GM23338 (cell line): ENCODE measurements at regions not wholly inside any gene's neighbourhood (a gene's known extent, or its start where the extent isn't known, plus 50 kb on each side); places are given as distances from the start of the nearest gene placed in this dataset.

ENCODE experiments used
- ATAC-seq: fragments of 200-7000 bp; cut with Tn5 transposase; 3 replicates; pipeline ENCODE4 v1.9.1; 2020
- DNase-seq: peaks from one replicate; pipeline ENCODE4 v3.0.0-alpha.2; 2015; ENCODE audit warnings: low spot score
- H2AFZ ChIP-seq: fragments of 200-600 bp; sonication (generic); 2 replicates; pipeline ENCODE4 v1.8.0; 2016; ENCODE audit warnings: antibody characterized with exemption, mild to moderate bottlenecking, moderate library complexity
- H3F3A ChIP-seq: fragments of 200-600 bp; sonication (generic); replicated peaks from 2 replicates; pipeline ENCODE4 v1.8.0; 2017; ENCODE audit warnings: antibody characterized with exemption, mixed run types, low read depth
- H3K27ac ChIP-seq: fragments of 200-600 bp; sonication (generic); 2 replicates; pipeline ENCODE4 v1.6.1; 2016; ENCODE audit warnings: low read depth
- H3K27me3 ChIP-seq: fragments of 200-600 bp; sonication (generic); 2 replicates; pipeline ENCODE4 v1.8.0; 2016; ENCODE audit warnings: mild to moderate bottlenecking, mixed run types, moderate library complexity; ENCODE audit not compliant: insufficient read depth
- H3K36me3 ChIP-seq: fragments of 200-600 bp; sonication (generic); 2 replicates; pipeline ENCODE4 v1.8.0; 2016; ENCODE audit warnings: mild to moderate bottlenecking; ENCODE audit not compliant: insufficient read depth
- H3K4me1 ChIP-seq: fragments of 200-600 bp; sonication (generic); 2 replicates; pipeline ENCODE4 v1.8.0; 2016; ENCODE audit warnings: mild to moderate bottlenecking, moderate library complexity; ENCODE audit not compliant: insufficient read depth
- H3K4me2 ChIP-seq: fragments of 200-600 bp; sonication (generic); 2 replicates; pipeline ENCODE4 v1.7.1; 2017; ENCODE audit warnings: mixed run types
- H3K4me3 ChIP-seq: fragments of 200-600 bp; sonication (generic); 2 replicates; pipeline ENCODE4 v1.6.1; 2016; ENCODE audit warnings: mixed run types
- H3K79me2 ChIP-seq: fragments of 200-600 bp; sonication (generic); replicated peaks from 2 replicates; pipeline ENCODE4 v1.8.0; 2017; ENCODE audit warnings: mild to moderate bottlenecking; ENCODE audit not compliant: insufficient read depth
- H3K9me2 ChIP-seq: fragments of 200-600 bp; sonication (generic); 2 replicates; pipeline ENCODE4 v1.8.0; 2017; ENCODE audit not compliant: insufficient read depth
- H4K20me1 ChIP-seq: fragments of 200-600 bp; sonication (generic); replicated peaks from 2 replicates; pipeline ENCODE4 v1.8.0; 2017; ENCODE audit warnings: mild to moderate bottlenecking; ENCODE audit not compliant: insufficient read depth
- H3K27ac Mint-ChIP-seq: 2 replicates; pipeline ENCODE4 v1.8.0; 2020; ENCODE audit warnings: inconsistent platforms, mild to moderate bottlenecking, moderate library complexity, mixed read lengths
- H3K27me3 Mint-ChIP-seq: 3 replicates; pipeline ENCODE4 v1.8.0; 2022; ENCODE audit warnings: low read depth, mild to moderate bottlenecking, moderate library complexity, mixed read lengths, inconsistent platforms; ENCODE audit not compliant: insufficient read depth, poor library complexity
- H3K36me3 Mint-ChIP-seq: 3 replicates; pipeline ENCODE4 v1.8.0; 2021; ENCODE audit warnings: low read depth, mild to moderate bottlenecking, inconsistent platforms, moderate library complexity, mixed read lengths
- H3K4me1 Mint-ChIP-seq: 3 replicates; pipeline ENCODE4 v1.8.0; 2020; ENCODE audit warnings: mild to moderate bottlenecking, inconsistent platforms, mixed read lengths
- H3K4me3 Mint-ChIP-seq: 3 replicates; pipeline ENCODE4 v1.8.0; 2021; ENCODE audit warnings: moderate library complexity, mild to moderate bottlenecking, inconsistent platforms, mixed read lengths
- H3K9me3 Mint-ChIP-seq: 3 replicates; pipeline ENCODE4 v1.8.0; 2020; ENCODE audit warnings: moderate library complexity, mild to moderate bottlenecking, inconsistent platforms, mixed read lengths
- CREB1 ChIP-seq: fragments of 250-450 bp; sonication (Bioruptor Pico); IDR thresholded peaks from 2 replicates; pipeline ENCODE4 v1.5.0; 2020; ENCODE audit warnings: low read depth, mild to moderate bottlenecking, moderate library complexity
- EZH2 ChIP-seq: fragments of 200-600 bp; sonication (generic); IDR thresholded peaks from one replicate; pipeline ENCODE4 v1.8.0; 2017; ENCODE audit warnings: antibody characterized with exemption, mild to moderate bottlenecking, low read depth; ENCODE audit not compliant: unreplicated experiment
- EZH2phosphoT487 ChIP-seq: fragments of 200-600 bp; sonication (generic); IDR thresholded peaks from one replicate; pipeline ENCODE4 v1.8.1; 2018; ENCODE audit warnings: antibody characterized with exemption; ENCODE audit not compliant: unreplicated experiment
- JUNB ChIP-seq: IDR thresholded peaks from one replicate; pipeline ENCODE4 v1.6.1; 2016; ENCODE audit warnings: antibody characterized with exemption; ENCODE audit not compliant: unreplicated experiment
- NANOG ChIP-seq: IDR thresholded peaks from 2 replicates; pipeline ENCODE4 v1.6.1; 2016; ENCODE audit warnings: antibody characterized with exemption, borderline replicate concordance
- POLR2AphosphoS5 ChIP-seq: IDR thresholded peaks from 2 replicates; pipeline ENCODE4 v1.6.1; 2016; ENCODE audit warnings: antibody characterized with exemption, low read depth
- STAT1 ChIP-seq: IDR thresholded peaks from one replicate; pipeline ENCODE4 v1.6.1; 2016; ENCODE audit warnings: antibody characterized with exemption; ENCODE audit not compliant: unreplicated experiment
- ZNF114 ChIP-seq: fragments of 250-450 bp; sonication (Bioruptor Pico); IDR thresholded peaks from 2 replicates; pipeline ENCODE4 v1.5.0; 2020; ENCODE audit warnings: mild to moderate bottlenecking, moderate library complexity
- ZNF331 ChIP-seq: fragments of 250-450 bp; sonication (Bioruptor Pico); IDR thresholded peaks from 2 replicates; pipeline ENCODE4 v1.5.0; 2020; ENCODE audit warnings: low read depth, mild to moderate bottlenecking, moderate library complexity
- TF ChIP-seq, protein P1 (sequence below), 2 experiments: fragments of 200-600 bp in 1 of 2; sonication (generic) in 1 of 2; conservative IDR thresholded peaks; 2 replicates each; pipeline versions ENCODE4 v1.5.1 to v1.6.1; 2016 to 2017; ENCODE audit warnings: antibody characterized with exemption in 2 of 2, low read depth in 2 of 2, mild to moderate bottlenecking in 2 of 2, moderate library complexity in 1 of 2
- TF ChIP-seq, protein P2 (sequence below): IDR thresholded peaks from 2 replicates; pipeline ENCODE4 v1.6.1; 2016; ENCODE audit warnings: antibody characterized with exemption
- TF ChIP-seq, protein P3 (sequence below): IDR thresholded peaks from one replicate; pipeline ENCODE4 v1.6.1; 2018; ENCODE audit warnings: antibody characterized with exemption; ENCODE audit not compliant: unreplicated experiment
- TF ChIP-seq, protein P4 (sequence below): fragments of 250-450 bp; sonication (Bioruptor Pico); IDR thresholded peaks from 2 replicates; pipeline ENCODE4 v1.5.0; 2020; ENCODE audit warnings: mild to moderate bottlenecking, moderate library complexity

DNA sequence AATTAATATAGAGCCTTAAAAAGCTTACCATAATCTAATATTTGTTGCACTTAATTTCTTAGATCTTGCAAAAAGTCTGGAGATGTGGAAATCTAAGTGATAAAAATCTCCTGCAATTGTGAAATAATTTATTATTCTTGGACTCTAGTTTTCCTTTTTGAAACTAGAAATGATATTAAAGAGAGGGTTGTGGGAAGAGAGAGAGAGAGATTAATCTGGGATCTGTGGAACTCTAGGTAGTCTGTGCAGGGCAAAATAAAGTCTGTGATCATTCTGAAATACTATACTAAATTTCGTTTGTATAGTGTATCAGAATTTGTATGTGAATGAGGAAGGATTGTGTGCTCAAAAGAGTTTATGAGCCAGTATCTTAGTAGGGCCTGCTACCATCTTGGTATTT, 692.3 kb downstream of the RWDD3 start:
- TF ChIP-seq NANOG: no peak
- no peak for TF ChIP-seq CREB1
- TF ChIP-seq EZH2phosphoT487: no peak
- no peak for TF ChIP-seq ZNF114 (CRISPR knock-in tag)
- TF ChIP-seq, protein P1, sequence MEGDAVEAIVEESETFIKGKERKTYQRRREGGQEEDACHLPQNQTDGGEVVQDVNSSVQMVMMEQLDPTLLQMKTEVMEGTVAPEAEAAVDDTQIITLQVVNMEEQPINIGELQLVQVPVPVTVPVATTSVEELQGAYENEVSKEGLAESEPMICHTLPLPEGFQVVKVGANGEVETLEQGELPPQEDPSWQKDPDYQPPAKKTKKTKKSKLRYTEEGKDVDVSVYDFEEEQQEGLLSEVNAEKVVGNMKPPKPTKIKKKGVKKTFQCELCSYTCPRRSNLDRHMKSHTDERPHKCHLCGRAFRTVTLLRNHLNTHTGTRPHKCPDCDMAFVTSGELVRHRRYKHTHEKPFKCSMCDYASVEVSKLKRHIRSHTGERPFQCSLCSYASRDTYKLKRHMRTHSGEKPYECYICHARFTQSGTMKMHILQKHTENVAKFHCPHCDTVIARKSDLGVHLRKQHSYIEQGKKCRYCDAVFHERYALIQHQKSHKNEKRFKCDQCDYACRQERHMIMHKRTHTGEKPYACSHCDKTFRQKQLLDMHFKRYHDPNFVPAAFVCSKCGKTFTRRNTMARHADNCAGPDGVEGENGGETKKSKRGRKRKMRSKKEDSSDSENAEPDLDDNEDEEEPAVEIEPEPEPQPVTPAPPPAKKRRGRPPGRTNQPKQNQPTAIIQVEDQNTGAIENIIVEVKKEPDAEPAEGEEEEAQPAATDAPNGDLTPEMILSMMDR (conservative IDR thresholded peaks at IDR 0.05; ENCODE audit: low read depth in 2 of 2): no peak
- no peak for TF ChIP-seq JUNB
- TF ChIP-seq EZH2: no peak
- TF ChIP-seq POLR2AphosphoS5: no peak
- TF ChIP-seq, protein P2, sequence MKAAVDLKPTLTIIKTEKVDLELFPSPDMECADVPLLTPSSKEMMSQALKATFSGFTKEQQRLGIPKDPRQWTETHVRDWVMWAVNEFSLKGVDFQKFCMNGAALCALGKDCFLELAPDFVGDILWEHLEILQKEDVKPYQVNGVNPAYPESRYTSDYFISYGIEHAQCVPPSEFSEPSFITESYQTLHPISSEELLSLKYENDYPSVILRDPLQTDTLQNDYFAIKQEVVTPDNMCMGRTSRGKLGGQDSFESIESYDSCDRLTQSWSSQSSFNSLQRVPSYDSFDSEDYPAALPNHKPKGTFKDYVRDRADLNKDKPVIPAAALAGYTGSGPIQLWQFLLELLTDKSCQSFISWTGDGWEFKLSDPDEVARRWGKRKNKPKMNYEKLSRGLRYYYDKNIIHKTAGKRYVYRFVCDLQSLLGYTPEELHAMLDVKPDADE: no peak
- TF ChIP-seq, protein P3, sequence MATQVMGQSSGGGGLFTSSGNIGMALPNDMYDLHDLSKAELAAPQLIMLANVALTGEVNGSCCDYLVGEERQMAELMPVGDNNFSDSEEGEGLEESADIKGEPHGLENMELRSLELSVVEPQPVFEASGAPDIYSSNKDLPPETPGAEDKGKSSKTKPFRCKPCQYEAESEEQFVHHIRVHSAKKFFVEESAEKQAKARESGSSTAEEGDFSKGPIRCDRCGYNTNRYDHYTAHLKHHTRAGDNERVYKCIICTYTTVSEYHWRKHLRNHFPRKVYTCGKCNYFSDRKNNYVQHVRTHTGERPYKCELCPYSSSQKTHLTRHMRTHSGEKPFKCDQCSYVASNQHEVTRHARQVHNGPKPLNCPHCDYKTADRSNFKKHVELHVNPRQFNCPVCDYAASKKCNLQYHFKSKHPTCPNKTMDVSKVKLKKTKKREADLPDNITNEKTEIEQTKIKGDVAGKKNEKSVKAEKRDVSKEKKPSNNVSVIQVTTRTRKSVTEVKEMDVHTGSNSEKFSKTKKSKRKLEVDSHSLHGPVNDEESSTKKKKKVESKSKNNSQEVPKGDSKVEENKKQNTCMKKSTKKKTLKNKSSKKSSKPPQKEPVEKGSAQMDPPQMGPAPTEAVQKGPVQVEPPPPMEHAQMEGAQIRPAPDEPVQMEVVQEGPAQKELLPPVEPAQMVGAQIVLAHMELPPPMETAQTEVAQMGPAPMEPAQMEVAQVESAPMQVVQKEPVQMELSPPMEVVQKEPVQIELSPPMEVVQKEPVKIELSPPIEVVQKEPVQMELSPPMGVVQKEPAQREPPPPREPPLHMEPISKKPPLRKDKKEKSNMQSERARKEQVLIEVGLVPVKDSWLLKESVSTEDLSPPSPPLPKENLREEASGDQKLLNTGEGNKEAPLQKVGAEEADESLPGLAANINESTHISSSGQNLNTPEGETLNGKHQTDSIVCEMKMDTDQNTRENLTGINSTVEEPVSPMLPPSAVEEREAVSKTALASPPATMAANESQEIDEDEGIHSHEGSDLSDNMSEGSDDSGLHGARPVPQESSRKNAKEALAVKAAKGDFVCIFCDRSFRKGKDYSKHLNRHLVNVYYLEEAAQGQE: no peak
- no peak for TF ChIP-seq ZNF331 (CRISPR knock-in tag)
- TF ChIP-seq, protein P4, sequence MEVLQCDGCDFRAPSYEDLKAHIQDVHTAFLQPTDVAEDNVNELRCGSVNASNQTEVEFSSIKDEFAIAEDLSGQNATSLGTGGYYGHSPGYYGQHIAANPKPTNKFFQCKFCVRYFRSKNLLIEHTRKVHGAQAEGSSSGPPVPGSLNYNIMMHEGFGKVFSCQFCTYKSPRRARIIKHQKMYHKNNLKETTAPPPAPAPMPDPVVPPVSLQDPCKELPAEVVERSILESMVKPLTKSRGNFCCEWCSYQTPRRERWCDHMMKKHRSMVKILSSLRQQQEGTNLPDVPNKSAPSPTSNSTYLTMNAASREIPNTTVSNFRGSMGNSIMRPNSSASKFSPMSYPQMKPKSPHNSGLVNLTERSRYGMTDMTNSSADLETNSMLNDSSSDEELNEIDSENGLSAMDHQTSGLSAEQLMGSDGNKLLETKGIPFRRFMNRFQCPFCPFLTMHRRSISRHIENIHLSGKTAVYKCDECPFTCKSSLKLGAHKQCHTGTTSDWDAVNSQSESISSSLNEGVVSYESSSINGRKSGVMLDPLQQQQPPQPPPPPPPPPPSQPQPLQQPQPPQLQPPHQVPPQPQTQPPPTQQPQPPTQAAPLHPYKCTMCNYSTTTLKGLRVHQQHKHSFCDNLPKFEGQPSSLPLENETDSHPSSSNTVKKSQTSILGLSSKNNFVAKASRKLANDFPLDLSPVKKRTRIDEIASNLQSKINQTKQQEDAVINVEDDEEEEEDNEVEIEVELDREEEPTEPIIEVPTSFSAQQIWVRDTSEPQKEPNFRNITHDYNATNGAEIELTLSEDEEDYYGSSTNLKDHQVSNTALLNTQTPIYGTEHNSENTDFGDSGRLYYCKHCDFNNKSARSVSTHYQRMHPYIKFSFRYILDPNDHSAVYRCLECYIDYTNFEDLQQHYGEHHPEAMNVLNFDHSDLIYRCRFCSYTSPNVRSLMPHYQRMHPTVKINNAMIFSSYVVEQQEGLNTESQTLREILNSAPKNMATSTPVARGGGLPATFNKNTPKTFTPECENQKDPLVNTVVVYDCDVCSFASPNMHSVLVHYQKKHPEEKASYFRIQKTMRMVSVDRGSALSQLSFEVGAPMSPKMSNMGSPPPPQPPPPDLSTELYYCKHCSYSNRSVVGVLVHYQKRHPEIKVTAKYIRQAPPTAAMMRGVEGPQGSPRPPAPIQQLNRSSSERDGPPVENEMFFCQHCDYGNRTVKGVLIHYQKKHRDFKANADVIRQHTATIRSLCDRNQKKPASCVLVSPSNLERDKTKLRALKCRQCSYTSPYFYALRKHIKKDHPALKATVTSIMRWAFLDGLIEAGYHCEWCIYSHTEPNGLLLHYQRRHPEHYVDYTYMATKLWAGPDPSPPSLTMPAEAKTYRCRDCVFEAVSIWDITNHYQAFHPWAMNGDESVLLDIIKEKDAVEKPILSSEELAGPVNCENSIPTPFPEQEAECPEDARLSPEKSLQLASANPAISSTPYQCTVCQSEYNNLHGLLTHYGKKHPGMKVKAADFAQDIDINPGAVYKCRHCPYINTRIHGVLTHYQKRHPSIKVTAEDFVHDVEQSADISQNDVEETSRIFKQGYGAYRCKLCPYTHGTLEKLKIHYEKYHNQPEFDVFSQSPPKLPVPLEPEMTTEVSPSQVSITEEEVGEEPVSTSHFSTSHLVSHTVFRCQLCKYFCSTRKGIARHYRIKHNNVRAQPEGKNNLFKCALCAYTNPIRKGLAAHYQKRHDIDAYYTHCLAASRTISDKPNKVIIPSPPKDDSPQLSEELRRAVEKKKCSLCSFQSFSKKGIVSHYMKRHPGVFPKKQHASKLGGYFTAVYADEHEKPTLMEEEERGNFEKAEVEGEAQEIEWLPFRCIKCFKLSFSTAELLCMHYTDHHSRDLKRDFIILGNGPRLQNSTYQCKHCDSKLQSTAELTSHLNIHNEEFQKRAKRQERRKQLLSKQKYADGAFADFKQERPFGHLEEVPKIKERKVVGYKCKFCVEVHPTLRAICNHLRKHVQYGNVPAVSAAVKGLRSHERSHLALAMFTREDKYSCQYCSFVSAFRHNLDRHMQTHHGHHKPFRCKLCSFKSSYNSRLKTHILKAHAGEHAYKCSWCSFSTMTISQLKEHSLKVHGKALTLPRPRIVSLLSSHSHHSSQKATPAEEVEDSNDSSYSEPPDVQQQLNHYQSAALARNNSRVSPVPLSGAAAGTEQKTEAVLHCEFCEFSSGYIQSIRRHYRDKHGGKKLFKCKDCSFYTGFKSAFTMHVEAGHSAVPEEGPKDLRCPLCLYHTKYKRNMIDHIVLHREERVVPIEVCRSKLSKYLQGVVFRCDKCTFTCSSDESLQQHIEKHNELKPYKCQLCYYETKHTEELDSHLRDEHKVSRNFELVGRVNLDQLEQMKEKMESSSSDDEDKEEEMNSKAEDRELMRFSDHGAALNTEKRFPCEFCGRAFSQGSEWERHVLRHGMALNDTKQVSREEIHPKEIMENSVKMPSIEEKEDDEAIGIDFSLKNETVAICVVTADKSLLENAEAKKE (CRISPR knock-in tag): no peak
- no peak for TF ChIP-seq STAT1
- DNase-seq (no peak), ATAC-seq (no peak)
- Histone ChIP-seq H3K4me2 (no peak overlapping the region), H3F3A (no peaks in the 10 kb centered on the region), H3K36me3 (no peaks in the 10 kb centered on the region), H3K9me2 (no peaks in the 10 kb centered on the region), H3K79me2 (no peaks in the 10 kb centered on the region), H3K4me3 (no peak overlapping the region), H3K27ac (no peak overlapping the region), H4K20me1 (no peaks in the 10 kb centered on the region), H3K4me1 (no peaks in the 10 kb centered on the region), H2AFZ (no peak overlapping the region), H3K27me3 (no peaks in the 10 kb centered on the region)
- Mint-ChIP-seq H3K27me3 (no peaks in the 10 kb centered on the region), H3K4me3 (no peak overlapping the region), H3K27ac (no peak overlapping the region), H3K4me1 (no peaks in the 10 kb centered on the region), H3K9me3 (no peaks in the 10 kb centered on the region), H3K36me3 (no peaks in the 10 kb centered on the region)
